Heart left ventricle (tissue), 16 donors: ENCODE measurements at regions not wholly inside any gene's neighbourhood (a gene's known extent, or its start where the extent isn't known, plus 50 kb on each side); places are given as distances from the start of the nearest gene placed in this dataset.

Experiments used
- ATAC-seq, 4 donors: fragments of 200-7000 bp; cut with Tn5 transposase; one replicate each; pipeline ENCODE4 v1.9.1; 2020 to 2022; ENCODE audit warnings: moderate library complexity in 4 of 4, mild to moderate bottlenecking in 3 of 4, moderate number of reproducible peaks in 1 of 4
- DNase-seq, 5 donors: peaks; one replicate each; pipeline ENCODE4 v3.0.0-alpha.2; 2020
- H3K27ac ChIP-seq, 12 donors: fragments of 200-600 bp; sonication (generic) in 4 of 12; one replicate each; pipeline versions ENCODE4 v1.5.0 to v1.8.0; 2016 to 2022; ENCODE audit warnings: mild to moderate bottlenecking in 2 of 12
- H3K27me3 ChIP-seq, 9 donors: fragments of 200-600 bp; sonication (generic) in 2 of 9; one replicate each; pipeline versions ENCODE4 v1.5.1 to v1.8.0; 2016 to 2022; ENCODE audit warnings: mild to moderate bottlenecking in 3 of 9
- H3K36me3 ChIP-seq, 9 donors: fragments of 200-600 bp; sonication (generic) in 2 of 9; one replicate each; pipeline versions ENCODE4 v1.5.0 to v1.8.0; 2018 to 2022; ENCODE audit warnings: mild to moderate bottlenecking in 2 of 9
- H3K4me1 ChIP-seq, 12 donors: fragments of 200-600 bp; sonication (generic) in 4 of 12; one replicate each; pipeline versions ENCODE4 v1.5.0 to v1.8.0; 2016 to 2022; ENCODE audit warnings: mild to moderate bottlenecking in 3 of 12
- H3K4me3 ChIP-seq, 12 donors: fragments of 200-600 bp; sonication (generic) in 4 of 12; one replicate each; pipeline versions ENCODE4 v1.5.0 to v1.8.0; 2017 to 2022; ENCODE audit warnings: mild to moderate bottlenecking in 9 of 12, moderate library complexity in 4 of 12
- H3K9me3 ChIP-seq, 12 donors: fragments of 200-600 bp; sonication (generic) in 4 of 12; one replicate each; pipeline versions ENCODE4 v1.5.0 to v1.8.0; 2016 to 2022; ENCODE audit warnings: mild to moderate bottlenecking in 1 of 12
- POLR2A ChIP-seq, 2 donors: fragments of 450-650 bp; IDR thresholded peaks; one replicate each; pipeline ENCODE4 v1.6.1; 2017; ENCODE audit warnings: antibody characterized with exemption in 2 of 2, mild to moderate bottlenecking in 2 of 2, moderate library complexity in 2 of 2
- WGBS, 4 donors: extraction: QIAGEN DNeasy Blood & Tissue Kit in 2 of 4; methylation state at CpG; one replicate each; pipeline versions ENCODE4 v1.1.5 to v1.1.7; 2013 to 2018; 5-methylcytosine and 5-hydroxymethylcytosine counted together
- intact Hi-C, 10 donors: fragments of 100-400 bp; cut with DNase I; formaldehyde crosslinking; loops; one replicate each; pipeline versions ENCODE4 v1.11.1 to v1.14.2; 2022
- TF ChIP-seq, protein P1 (sequence below), 12 donors: fragments of 200-600 bp; sonication (generic) in 4 of 12; IDR thresholded peaks; one replicate each; pipeline versions ENCODE4 v1.5.0 to v1.8.0; 2018 to 2022; ENCODE audit warnings: antibody characterized with exemption in 12 of 12, mild to moderate bottlenecking in 5 of 12
- donor health status: ischemic (EF 13 %, LVEDD 7.1; RV severe dilation, severe dysfunction).
- donor health status: healthy with polysubstance abuse.
- donor health status: DM: no; HTN: yes; CAD: no.
- donor health status: DM: no; HTN: no; CAD: no.
- donor health status: ischemic (EF 25% LVEDD 6.9; RV normal size, moderate dysfunction).
- donor health status: ischemic (EF 25% LVEDD 5.7; RV mildly dilated, moderate dysfunction).
- donor health status: healthy.
- donor health status: DM: yes; HTN: yes; CAD: no.
- donor health status: ischemic (EF 35%, LVEDD 5.7; RV mildly dilated, moderate dysfunction).
- donor health status: nonischemic (EF 11% LVEDD 7.7; RV severe dilation, severe dysfunction).
- donor health status: DM: yes; HTN: yes; CAD: no.
- donor health status: PGD.
- donor health status: ischemic (EF 29% LVEDD 5.4; RV normal size, mild dysfunction).
- donor health status: nonischemic (EF 23%, LVEDD 6.1; RV moderate dilation, normal function).

DNA sequence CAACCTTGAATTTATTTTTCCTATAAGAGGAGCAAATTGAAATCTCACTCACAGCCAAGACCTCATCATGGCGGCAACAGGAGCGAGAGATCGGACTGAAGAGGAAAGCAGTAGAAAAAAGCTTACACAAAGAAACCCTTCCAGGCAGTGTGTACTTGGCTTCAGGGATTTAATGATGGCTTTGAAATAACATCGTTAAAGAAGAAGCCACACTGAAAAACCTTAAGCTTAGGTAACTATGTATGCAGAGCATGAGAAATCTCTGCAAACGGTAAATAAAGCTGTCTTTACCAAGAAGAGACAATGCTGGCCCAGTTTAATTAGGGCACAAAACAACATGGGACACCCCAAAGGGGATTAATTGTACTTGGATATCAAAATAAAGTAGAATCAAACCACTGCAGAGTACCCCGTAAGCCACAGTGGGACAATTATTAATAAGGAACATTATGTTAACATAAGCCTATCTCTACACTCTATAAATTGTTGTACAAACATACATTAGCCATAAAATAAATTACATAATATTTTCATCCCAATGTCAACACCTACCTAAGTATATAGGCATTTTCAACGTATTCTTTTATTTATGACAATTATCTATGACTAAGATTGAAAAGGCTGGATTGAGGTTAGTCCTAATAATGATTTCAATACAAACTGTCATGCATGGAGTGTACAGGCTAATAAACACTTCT is 360.2 kb upstream of the CHRM3 start:
- 86 to 90% (median 87%) methylated on average over 7 of the region's 7 CpGs for WGBS, 4 donors
- intact Hi-C loops = no loop called here
- Histone ChIP-seq H3K4me1 (no peaks in the 10 kb centered on the region), H3K9me3 (no peaks in the 10 kb centered on the region), H3K4me3 (no peak overlapping the region), H3K27me3 (no peaks in the 10 kb centered on the region), H3K36me3 (no peaks in the 10 kb centered on the region), H3K27ac (no peak overlapping the region)
- no peak for ATAC-seq
- no peak for TF ChIP-seq POLR2A (IDR thresholded peaks at IDR 0.05)
- TF ChIP-seq, protein P1, sequence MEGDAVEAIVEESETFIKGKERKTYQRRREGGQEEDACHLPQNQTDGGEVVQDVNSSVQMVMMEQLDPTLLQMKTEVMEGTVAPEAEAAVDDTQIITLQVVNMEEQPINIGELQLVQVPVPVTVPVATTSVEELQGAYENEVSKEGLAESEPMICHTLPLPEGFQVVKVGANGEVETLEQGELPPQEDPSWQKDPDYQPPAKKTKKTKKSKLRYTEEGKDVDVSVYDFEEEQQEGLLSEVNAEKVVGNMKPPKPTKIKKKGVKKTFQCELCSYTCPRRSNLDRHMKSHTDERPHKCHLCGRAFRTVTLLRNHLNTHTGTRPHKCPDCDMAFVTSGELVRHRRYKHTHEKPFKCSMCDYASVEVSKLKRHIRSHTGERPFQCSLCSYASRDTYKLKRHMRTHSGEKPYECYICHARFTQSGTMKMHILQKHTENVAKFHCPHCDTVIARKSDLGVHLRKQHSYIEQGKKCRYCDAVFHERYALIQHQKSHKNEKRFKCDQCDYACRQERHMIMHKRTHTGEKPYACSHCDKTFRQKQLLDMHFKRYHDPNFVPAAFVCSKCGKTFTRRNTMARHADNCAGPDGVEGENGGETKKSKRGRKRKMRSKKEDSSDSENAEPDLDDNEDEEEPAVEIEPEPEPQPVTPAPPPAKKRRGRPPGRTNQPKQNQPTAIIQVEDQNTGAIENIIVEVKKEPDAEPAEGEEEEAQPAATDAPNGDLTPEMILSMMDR (IDR thresholded peaks at IDR 0.05) = no peak
- DNase-seq = no peak

DNA sequence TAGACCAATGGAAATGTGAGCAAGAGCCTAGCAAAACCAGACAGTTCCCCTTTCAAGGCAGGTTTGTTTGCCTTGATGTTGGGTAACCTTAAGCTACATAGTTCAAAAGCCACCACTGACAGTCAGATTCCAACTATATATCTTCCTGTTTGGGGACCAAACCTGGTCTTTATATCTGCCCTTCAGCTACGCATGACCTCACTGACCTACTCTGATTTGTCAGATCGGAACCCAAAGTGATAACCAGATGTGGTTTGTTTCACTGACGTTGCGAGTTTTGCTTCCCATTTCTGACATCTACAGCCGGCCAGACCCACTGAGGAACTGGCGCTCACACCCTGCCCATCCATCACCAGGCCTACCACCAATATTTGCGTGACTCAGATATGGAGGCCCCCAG is 361.1 kb upstream of the CHRM3 start:
- no peaks in the 10 kb centered on the region for H3K4me1 ChIP-seq
- H3K27me3 ChIP-seq = no peaks in the 10 kb centered on the region
- H3K36me3 ChIP-seq = no peaks in the 10 kb centered on the region
- no peak overlapping the region for H3K4me3 ChIP-seq
- ATAC-seq (no peak), DNase-seq (no peak)
- intact Hi-C loops = no loop called here
- no peak for TF ChIP-seq POLR2A (IDR thresholded peaks at IDR 0.05)
- TF ChIP-seq, protein P1 (IDR thresholded peaks at IDR 0.05) = no peak
- H3K27ac ChIP-seq = no peak overlapping the region
- no peaks in the 10 kb centered on the region for H3K9me3 ChIP-seq
- WGBS, 4 donors = 82 to 92% (median 85%) methylated on average over 7 of the region's 7 CpGs

DNA sequence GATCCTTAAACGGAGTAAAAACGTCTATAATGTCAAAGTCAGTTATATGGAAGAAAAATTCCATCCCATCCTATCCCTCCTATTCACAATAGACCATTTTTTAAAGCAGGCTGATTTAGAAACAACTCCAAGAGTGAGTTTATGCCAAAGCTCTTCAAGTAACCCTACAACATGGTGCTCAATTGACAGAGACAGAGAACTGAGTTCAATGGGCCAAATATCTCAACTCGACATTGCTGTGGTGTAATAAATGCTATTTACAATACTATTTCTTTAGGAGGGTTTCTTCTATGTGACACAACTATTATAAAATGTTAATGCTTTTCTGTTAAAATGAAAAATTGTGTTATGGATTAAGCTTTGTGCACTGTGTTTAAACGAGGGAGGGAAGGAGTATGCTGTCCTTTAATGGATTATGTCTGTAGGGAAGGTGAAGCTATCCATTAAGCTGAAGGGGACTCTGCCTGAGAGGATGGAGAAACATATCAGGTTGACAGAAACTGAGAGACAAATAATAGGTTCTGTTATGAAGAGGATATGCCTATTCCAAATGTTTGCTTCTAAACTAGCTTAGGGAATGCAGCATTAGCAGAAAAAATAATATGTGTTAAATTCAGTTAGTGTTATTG is 362.5 kb upstream of the CHRM3 start:
- 46 to 56% (median 53%) methylated on average over 4 of the region's 4 CpGs for WGBS, 4 donors
- intact Hi-C loops = no loop called here
- no peak overlapping the region for H3K27ac ChIP-seq
- no peak for ATAC-seq
- TF ChIP-seq, protein P1 (IDR thresholded peaks at IDR 0.05) = no peak
- TF ChIP-seq POLR2A (IDR thresholded peaks at IDR 0.05) = no peak
- H3K27me3 ChIP-seq = no peaks in the 10 kb centered on the region
- no peak overlapping the region for H3K4me3 ChIP-seq
- no peaks in the 10 kb centered on the region for H3K36me3 ChIP-seq
- H3K4me1 ChIP-seq = no peaks in the 10 kb centered on the region
- DNase-seq = no peak
- H3K9me3 ChIP-seq = no peaks in the 10 kb centered on the region

DNA sequence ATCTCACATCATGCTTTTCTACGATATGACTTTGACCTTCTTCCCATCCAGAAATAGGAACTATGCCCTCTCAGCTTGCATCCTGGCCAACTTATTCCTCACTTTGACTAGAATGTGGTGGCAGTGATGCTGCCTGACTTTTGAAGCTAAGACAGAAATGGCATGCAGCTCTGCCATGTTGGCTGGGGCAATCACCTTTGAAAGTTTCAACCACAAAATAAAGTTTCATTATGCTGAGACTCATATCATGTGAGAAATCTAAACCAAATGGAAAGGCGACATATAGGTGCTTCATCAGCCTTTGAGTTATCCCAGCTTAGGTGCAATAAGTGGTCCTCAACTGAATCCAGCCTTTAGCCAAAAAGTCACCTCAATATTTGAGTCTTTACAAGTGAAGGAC is 370.0 kb upstream of the CHRM3 start:
- H3K27ac ChIP-seq = no peak overlapping the region
- DNase-seq (no peak), ATAC-seq (no peak)
- intact Hi-C loops = no loop called here
- H3K4me3 ChIP-seq = no peak overlapping the region
- peaks cover 0 to 5% (median 0%) of the 10 kb centered on the region in 12 donors for H3K9me3 ChIP-seq
- H3K36me3 ChIP-seq = no peaks in the 10 kb centered on the region
- TF ChIP-seq, protein P1 (IDR thresholded peaks at IDR 0.05) = no peak
- TF ChIP-seq POLR2A (IDR thresholded peaks at IDR 0.05) = no peak
- 71 to 88% (median 81%) methylated on average over 2 of the region's 2 CpGs for WGBS, 4 donors
- H3K27me3 ChIP-seq = no peaks in the 10 kb centered on the region
- H3K4me1 ChIP-seq = no peaks in the 10 kb centered on the region
